NCI-H446 (cell line): ENCODE measurements at regions not wholly inside any gene's neighbourhood (a gene's known extent, or its start where the extent isn't known, plus 50 kb on each side); places are given as distances from the start of the nearest gene placed in this dataset.
"Not testable (repeated sequence)": the region's sequence is repeated elsewhere in the genome, so short reads cannot be mapped to it uniquely, and the experiment has no call there.

ENCODE experiments used
- DNase-seq, 2 experiments: peaks; one replicate each; lab custom pipeline; 2025; lab: John Stamatoyannopoulos, UW

DNA sequence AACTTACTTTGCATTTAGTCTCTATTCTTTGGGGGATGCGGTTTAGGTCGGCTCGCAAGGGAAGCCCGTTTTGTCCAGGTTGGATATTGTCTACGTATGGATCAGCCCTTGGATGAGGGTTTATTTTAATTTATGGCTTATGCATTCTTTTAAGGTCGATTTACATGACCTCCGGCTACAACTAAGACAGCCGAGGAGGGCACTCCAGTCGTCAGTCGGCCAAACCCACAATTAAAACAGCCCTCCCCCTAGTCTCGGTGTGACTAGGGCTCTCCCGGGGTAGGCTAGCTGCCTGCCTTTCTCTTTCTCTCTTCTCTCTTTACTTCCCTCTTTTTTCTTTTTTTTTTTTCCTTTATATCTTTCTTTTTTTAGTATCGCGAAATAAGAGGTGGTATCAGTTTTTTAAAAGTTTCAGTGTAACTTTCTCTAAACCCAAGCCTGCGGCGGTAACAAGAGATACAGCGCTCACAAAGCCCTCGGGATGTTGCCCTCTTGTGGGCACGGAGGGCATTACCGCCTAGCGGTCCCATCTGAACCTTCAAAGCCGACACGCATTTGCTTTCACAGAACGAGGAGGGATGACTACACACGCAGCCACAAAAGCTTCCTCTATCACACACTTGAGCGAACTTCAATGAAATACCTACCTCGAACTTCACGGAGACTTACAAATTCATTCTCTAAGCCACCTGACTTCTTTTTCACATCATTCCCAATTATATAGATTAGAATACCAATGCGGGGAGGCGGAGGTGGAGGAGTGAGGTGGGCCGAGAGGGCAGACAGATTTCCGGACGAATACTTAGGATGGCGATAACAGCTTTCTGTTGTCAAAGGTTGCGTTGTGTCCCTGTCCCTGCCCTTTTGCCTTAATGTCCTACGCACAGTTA, 132.3 kb upstream of the C11orf58 start:
- peak; percentile 86 to 94 for DNase-seq

DNA sequence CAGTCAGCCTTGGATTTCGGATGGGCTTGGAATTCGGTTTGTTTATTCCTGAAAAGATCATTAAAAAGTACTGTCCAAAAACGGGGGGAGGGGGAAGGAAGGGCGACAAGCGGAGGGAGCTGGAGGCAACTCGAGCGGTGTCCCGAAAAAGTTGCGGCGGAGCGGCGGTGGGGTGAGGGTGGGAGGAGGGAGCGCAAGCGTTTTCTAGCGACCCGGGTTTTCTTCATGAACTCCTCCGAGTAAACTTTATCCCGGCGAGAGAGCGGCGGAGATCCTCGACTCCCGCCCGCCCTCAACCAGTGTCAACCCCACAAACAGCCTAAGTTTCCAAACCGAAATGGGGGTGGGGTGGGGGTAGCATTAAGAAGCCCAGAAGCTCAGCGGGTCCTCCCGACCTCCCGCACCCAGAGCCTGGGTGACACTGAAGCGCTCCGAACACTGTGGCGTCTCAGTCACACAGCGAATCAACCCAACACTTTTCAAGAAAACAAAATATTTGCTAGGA, 133.0 kb upstream of the C11orf58 start:
- DNase-seq = peak in 1 of 2 experiments; percentile 35

DNA sequence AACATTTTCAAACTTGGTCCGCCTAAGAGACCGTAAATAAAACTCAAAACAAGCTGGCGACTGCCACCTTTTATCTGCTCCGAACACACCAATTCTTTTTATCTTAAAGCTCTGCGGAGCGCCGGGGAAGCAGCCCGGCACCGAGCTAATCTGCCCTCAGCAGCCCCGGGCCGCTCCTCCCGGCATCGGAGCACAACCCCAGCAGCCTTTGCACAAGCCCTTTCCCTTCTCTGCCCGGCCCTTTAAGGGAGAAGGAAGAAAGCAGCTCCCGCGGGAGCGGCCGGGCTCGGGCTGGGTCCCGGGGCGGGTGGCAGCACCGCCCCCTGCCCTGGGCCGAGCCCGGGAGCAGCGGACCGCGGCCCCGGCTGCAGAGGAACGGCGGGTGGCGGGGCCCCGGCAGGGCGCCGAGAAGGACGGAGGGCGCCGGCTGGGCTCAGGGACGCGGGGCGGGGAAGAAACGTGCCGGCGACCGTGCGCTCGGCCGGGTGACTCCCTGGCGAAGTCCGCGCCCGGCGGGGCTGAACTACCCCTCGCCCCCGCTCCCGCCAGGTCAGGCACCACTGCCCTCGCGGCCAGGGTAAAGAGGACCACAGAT, 133.6 kb upstream of the C11orf58 start:
- peak in 1 of 2 experiments; percentile 42 for DNase-seq

DNA sequence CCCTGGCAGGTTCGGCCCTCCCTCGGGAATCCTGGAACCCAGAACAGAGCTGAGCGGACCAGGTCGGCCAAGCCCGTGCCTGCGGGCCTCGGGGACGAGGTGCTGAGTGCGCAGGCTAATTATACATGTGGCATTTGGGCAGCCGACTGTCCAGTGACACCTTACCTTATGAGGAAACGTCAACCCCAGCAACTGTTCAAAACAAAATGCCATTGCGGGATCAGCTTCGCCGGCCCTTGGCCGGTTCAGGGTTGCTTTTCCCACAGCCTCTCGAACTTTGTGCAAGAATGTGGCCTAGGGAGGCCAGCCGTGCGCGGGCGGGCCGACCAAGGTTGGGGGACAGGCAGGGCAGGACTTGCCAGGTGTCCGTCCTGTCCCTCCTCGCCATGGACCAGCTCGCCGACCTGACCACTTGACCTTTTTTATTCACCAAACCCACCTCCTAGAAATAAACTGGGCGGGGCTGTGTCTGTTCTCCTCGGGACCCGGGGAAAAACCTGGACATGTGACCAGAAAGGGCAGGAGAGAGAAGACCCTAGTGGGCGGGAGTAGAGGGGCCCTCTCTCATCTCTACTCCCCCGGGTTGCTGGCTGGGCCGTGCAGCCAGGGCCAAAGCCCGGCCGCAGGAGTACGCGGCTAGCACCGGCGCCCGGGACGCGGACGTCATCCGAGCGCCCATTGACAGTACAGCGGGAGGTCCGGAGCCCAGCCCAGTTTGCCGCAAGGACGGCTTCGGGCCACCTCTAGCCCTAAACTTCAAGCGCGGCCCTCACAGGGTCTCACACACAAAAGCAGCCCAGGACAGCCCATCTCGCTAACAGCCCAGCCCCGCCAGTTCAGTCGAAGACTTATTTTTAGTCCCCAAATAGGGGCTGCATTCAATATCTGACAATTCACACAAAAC, 134.3 kb upstream of the C11orf58 start:
- DNase-seq = peak in 1 of 2 experiments; percentile 40

DNA sequence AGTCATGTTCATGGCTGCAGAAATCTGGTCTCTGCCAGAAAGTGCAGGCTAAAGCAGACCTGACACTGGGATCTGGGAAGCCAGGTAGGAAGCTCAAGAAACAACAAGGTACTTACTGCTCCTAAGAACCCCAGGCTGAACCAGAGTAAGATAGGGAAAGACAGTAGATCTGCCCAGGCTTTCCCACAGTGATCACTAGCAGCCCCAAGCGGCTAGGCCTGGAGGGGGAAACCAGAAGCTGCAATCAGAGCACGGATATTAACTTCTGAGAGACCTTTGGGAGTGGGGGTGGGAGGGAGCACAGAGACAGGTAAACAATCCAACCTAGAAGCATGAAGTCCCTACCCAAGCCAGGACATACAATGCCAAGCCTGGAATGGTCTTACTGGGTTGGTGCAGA, 135.2 kb upstream of the C11orf58 start:
- DNase-seq = no peak

DNA sequence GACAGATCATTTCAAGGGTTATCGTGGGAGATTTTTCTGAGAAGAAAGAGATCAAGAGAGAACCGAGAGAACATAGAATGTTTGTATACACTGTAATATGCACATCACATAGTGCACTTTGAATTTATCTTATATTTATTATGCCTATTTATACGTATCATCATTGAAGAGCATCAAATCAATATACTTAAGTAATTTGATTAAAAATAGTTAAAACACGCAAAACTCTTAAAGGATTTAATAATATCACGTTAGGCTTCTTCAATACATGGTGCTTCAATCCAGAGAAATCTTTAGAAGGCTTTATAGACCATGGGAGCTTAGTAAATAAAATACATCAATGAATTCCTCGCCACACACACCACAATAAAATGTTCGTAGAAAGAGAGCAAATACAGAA, 139.5 kb upstream of the C11orf58 start:
- no peak for DNase-seq

DNA sequence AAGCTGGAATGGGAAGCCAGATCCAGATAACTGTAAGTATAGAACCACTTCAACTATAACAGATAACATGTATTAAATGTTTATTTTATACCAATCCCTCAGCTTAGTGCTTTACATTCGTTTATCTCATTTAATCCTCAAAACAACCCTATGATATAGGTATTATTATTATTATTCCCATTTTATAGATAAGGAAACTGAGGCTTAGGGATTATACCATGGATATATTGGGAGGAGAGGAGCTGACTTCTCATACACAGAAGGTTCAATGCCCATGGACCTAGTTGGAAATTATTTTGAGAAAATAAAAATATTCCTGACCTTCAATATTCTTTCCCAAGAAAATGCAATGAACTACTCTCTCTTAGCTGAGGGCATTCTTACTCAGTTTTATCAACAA, 140.4 kb upstream of the C11orf58 start:
- no peak for DNase-seq

DNA sequence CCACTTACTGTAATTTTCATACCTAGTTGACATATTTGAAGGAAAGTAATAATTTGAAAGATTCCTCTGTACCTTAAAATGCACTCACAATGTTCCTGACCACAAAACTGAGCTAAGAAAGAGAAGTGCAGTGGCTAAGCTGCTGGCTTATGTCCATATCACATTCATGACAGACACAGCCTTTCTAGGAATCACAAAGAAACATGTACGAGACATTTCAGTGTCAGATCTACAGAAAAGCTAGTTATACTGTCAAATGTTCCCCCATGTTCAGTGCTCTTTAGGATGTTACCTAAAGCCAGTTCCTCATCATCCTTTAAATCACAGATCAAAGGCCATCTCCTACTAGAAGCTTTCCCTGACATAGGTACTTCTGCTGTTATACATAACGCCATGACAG, 142.2 kb upstream of the C11orf58 start:
- DNase-seq = no peak

DNA sequence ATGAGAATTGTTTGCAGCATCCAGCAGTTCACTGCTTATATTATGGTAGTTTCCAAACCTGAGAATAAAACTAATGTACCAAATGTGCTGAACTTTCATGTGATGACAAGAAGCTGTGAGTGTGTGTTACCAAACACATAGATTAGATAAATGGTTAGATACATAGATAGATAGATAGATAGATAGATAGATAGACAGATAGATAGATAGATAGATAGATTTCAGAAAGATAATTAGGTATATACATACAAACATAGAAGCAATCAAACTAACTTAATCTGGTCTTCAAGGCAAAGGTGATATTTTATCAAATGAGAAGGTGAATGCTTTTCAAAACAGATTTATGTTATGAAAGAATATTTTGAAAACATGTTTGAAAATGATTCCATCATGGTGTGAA, 147.3 kb upstream of the C11orf58 start:
- no peak for DNase-seq

DNA sequence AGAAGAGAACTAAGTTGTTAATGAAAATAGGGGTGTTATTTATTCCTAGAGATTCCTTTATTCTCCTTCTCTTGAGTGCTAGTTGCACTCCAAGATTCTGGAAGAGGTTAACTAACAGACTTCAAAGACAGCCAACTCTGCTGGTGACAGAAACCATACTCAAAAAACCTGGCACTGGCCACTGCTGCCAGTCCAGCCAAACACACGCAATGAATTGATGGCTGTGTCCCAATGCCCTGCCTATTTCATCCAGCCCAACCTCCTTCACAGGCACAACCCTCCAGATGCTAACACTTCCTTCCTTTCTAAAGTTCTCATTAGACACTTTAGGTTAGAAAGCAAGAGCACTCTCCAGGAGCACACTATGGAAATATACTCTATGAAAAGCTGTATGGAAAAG, 150.8 kb upstream of the C11orf58 start:
- DNase-seq = peak in 1 of 2 experiments; percentile 63

DNA sequence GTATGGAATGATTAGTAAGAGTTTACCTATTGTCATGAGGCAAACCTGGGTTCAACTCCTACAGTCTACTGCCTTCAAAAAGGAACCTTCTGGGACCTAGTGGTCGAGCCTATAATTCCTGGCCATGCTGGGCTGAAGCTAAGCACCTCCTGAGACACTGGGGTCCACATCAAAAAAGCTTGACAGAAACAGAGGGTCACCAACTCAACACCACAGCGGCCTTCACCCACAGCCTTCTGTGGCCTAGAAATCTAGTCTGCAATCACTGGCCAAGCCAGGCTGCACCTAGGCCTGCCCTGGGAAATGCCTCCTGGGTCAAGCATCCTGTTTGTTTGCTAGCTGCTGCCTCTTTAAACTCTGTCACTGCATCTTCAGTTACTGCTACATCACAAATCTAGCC, 153.9 kb upstream of the C11orf58 start:
- DNase-seq = no peak

DNA sequence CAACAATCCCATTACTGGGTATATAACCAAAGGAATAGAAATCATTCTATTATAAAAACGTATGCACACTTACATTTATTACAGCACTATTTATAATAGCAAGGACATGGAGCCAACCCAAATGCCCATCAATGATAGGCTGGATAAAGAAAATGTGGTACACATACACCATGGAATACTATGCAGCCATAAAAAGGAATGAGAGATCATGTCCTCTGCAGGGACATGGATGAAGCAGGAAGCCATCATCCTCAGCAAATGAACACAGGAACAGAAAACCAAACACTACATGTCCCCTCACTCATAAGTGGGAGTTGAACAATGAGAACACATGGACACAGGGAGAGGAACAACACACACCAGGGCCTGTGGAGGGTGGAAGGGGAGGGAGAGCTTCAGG, 157.4 kb upstream of the C11orf58 start:
- DNase-seq = not testable (repeated sequence)

DNA sequence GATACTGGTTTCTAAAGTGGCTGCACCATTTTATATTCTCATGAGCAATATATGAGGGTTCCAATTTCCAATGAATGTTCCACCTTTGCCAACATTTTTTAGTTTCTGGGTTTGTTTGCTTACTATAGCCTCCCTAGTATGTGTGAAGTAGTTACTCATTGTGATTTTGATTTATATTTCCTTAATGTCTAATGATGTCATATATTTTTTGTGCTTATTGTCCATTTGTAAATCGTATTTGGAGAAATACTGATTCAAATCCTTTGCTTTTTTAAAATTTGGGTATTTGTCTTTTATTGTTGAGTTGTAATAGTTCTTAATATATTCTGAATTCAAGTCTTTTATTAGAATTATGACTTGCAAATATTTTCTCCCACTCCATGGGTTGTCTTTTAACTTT, 161.0 kb upstream of the C11orf58 start:
- no peak for DNase-seq

DNA sequence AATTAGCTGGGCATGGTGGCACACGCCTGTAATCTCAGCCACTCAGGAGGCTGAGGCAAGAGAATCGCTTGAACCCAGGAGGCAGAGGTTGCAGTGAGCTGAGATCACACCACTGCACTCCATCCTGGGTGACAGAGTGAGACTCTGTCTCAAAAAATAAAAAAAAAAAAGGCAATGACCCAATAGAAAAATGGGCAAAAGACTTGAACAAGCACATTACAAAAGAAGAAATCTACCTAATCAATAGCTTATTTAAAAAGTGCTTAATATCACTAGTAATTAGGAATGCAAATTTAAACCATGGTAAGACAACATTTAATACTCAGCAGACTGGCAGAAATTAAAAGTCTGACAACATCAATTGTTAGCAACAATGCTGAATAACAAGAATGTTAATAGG, 163.6 kb upstream of the C11orf58 start:
- not testable (repeated sequence) for DNase-seq

DNA sequence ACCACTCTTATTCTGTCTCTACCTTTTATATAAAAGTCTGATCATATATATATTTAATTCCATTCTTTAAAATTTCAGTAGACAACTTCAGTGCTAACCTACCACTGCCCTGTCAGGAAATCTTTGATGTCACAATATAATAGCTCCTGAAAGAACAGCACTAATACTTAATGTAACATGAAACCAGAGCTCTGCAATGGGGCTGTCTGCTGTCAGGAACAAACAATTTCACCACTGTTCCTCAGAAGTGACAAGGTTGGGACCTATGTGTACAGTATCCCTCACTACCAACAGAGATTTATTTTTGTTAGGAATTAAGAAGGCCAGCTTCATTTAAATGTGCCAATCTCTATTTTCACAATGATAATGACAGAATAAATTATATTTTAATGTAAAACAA, 165.5 kb upstream of the C11orf58 start:
- no peak for DNase-seq

DNA sequence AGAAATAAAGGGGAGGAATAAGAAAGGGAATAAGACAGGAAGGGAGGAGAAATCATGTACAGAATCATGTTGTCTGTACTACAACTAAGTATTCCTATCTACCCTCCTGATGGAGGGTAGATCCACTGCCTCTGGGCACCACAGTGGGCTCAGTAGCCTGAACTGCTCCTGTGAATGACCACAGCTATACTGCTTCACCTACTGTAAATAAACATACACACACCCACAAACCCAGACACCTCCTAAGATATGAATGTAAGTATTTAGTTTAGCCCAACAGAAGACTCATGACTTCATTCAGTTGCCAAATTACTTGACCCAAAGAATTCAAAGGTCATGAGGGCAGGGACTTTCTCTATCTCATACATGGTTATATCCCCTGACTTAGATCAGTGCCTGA, 177.3 kb upstream of the C11orf58 start:
- DNase-seq = no peak

DNA sequence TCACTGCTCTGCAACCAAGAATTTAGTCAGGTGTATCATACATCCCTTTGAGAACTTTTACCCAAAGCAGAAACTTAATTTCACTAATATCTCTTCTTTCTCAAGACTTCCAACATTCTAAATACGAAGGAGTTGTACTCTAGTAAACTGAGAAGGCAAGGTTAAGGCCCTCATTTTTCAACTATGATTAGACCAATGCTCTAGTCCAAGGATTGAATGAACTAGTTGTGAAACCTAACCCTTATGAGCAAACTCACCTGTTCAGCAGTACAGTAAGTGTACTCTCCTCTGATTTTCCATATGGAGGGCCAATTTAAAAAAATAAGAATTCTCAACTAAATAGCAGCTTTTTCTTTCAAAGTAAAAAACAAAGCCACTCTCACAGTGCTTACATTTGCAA, 180.0 kb upstream of the C11orf58 start:
- DNase-seq = no peak

DNA sequence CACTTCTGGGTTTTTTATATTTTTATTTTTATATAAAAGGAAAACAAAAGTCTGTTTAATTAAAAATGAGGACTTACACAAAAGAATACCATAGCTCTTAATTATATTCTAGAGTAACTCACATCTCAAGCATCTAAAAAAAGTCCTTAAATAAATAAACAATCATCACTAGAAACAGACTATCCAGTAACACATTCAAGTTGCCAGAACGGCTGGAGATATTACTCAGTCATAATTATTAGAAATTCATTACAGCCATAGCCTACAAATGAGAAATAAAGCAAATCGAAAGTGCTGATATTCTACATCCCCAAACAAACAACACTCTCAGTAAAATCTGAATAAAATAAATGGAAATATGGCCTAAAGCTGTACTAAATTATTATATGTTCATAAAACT, 182.5 kb upstream of the C11orf58 start:
- no peak for DNase-seq

DNA sequence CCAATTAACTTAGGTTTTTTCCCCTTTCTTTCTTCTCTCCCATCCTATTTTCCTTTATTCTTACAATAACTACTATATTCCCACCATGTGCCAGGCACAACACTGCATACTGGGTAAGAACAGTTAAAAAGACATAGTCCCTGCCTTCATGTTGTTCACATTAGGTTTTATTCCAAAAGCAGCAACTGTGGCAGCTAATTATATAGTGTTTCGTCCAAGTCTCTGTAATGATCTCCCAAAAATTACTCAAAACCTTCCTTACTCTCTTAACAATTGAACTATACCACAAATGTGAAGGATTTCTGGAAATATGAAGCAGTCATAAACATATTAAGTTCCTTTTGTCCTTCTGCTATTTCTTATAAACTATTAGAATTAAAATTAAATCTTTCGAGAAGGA, 184.1 kb upstream of the C11orf58 start:
- no peak for DNase-seq

DNA sequence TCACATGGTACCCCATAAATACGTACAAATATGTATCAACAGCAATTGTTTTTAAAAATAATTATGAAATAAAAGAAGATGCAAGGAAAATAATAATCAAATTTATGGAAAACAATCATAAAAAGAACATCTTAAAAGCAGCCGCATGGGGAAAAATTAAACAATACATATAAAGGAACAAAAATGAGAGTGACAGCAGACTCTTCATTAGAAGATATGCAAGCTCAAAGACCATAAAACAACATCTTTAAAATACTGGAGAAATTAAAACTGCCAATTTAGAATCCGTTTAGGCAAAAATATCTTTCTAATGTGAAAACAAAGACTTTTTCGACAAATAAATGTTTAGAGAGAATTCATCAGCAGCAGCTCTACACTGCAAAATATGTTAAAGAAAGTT, 190.6 kb upstream of the C11orf58 start:
- DNase-seq = no peak

DNA sequence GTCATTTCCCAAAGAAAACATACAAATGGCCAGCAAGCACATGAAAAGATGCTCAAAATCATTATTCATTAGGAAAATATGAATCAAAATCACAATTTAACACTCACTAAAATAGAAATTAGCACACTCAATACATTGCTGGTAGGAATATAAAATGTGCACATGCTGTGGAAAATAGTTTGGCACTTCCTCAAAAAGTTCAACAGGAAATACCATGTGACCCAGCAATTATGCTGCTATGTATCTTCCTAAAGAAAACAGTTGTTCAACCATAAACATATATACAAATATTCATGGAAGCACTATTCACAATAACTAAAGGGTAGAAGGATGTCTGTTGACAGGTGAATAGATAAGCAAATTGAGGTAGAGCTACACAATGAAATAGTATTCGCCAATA, 187.3 kb upstream of the SOX6 start:
- no peak for DNase-seq

DNA sequence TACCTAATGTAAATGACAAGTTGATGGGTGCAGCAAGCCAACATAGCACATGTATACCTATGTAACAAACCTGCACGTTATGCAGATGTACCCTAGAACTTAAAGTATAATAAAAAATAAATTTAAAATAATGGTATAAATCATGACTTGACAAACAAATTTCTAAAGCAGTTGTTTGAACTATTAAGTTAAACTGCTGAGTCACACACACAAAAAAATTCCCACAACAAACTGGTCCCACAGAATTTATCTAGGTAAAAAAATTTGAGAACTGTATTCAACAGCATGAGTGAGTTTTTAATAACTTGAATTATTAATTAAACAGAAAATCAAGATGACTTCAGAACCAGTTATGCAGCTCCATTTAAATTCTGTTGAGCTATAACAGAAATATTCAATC, 186.0 kb upstream of the SOX6 start:
- DNase-seq = no peak
